Fibroblast of villous mesenchyme (primary cell): ENCODE measurements at regions not wholly inside any gene's neighbourhood (a gene's known extent, or its start where the extent isn't known, plus 50 kb on each side); places are given as distances from the start of the nearest gene placed in this dataset.

Experiments used
- DNase-seq: peaks from one replicate; pipeline ENCODE4 v3.0.0-alpha.2; 2010; ENCODE audit warnings: low read depth
- H3K4me3 ChIP-seq: 2 replicates; pipeline ENCODE4 v1.5.1; 2011; ENCODE audit warnings: low read depth, mild to moderate bottlenecking, low read length
- TF ChIP-seq, protein P1 (sequence below): IDR thresholded peaks from 2 replicates; pipeline ENCODE4 v1.5.1; 2012; ENCODE audit warnings: low read depth, mild to moderate bottlenecking, low read length; ENCODE audit not compliant: insufficient read depth

DNA sequence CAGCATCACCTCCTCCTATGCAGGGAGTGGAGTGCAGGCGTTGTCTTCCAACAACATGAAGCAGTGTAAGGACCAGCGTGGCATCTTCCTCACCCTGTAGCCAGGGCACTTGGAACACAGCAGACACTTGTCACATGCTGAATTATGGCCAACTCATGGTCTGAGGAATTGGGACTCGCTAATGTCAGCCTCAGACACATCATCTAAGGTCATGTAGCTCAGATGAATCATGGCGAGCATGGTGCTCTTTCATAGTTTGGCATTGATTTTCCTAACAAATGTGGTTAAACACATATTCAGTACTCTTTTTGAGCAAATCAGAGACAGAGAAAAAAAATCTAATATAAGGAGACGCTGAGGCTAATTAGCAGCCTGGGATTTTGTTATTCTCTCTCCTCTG lies 99.6 kb upstream of the SGCG start:
- no peak for DNase-seq
- H3K4me3 ChIP-seq: no peak overlapping the region

DNA sequence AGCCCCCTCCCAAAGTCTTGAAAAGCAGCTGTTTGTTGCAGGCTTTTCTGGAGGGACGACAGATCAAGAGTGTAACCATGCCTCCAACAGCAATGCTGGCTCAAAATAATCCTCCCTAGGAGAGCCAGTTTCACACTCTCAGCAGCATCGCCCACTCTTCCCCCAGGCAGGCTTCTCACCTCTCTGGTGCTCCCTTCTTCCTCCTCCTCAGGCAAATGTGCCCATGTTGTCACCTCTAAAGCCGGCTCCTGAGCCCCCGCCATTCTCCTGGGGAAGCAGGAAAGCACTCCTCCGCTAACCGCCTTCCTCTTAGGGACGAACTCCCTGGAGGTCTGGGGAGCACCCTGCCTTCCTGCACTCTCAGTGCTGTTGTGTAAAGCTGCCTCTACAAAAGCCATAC lies 98.9 kb upstream of the SGCG start:
- DNase-seq: no peak
- no peak overlapping the region for H3K4me3 ChIP-seq
- TF ChIP-seq, protein P1, sequence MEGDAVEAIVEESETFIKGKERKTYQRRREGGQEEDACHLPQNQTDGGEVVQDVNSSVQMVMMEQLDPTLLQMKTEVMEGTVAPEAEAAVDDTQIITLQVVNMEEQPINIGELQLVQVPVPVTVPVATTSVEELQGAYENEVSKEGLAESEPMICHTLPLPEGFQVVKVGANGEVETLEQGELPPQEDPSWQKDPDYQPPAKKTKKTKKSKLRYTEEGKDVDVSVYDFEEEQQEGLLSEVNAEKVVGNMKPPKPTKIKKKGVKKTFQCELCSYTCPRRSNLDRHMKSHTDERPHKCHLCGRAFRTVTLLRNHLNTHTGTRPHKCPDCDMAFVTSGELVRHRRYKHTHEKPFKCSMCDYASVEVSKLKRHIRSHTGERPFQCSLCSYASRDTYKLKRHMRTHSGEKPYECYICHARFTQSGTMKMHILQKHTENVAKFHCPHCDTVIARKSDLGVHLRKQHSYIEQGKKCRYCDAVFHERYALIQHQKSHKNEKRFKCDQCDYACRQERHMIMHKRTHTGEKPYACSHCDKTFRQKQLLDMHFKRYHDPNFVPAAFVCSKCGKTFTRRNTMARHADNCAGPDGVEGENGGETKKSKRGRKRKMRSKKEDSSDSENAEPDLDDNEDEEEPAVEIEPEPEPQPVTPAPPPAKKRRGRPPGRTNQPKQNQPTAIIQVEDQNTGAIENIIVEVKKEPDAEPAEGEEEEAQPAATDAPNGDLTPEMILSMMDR: no peak

More for the DNA sequence above, 99.6 kb upstream of the SGCG start:
- TF ChIP-seq, protein P1: no peak

DNA sequence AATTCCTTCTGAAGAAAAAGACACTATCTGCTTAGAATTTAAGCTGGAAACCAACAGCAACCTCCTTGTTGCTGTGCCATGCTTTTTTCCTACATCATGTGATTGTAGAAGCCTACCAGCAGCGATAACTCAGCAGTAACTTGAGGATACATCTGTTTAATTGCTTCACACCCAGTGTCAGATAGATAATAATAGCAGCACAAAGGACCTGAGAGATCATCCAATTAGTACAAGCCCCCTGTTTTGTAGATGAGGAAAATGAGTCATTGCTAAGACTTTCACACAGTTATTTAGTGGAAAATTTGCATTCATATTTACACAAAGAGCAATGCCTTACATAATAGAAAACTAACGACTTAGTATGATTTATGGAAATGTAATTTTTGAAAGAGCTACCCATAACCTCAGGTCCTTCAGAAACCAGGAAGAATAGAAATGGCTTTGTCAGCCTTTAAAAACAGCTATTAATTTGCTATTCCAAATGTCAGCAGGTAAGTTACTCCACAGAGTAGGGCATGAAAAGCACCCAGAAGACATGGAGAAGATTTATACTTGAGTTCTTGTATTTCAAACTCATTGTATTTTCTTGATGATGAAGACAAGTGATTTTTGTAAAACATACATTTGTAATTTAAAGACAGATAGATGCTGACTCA lies 93.7 kb upstream of the SGCG start:
- no peak overlapping the region for H3K4me3 ChIP-seq
- DNase-seq: no peak
- TF ChIP-seq, protein P1: no peak

DNA sequence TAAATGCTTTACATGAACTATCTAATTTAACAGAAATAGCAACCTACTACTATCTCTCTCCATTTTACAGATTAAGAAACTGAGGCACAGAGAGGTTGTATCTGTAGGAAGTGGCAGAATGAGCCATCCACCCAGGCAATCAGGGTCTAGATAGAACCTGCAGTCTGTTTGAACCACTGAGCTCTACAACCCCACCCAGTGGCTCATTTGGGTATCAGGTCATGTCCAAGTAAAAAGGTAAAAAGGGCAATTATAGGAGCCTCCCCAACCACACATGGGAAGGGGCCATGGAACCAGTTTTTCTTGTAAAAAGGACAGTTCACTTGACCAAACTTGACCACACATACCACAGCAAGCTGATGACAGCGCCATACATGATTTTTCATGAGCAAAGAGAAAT lies 92.9 kb upstream of the SGCG start:
- TF ChIP-seq, protein P1: peak; percentile 71
- peak; percentile 23 for DNase-seq
- no peak overlapping the region for H3K4me3 ChIP-seq

DNA sequence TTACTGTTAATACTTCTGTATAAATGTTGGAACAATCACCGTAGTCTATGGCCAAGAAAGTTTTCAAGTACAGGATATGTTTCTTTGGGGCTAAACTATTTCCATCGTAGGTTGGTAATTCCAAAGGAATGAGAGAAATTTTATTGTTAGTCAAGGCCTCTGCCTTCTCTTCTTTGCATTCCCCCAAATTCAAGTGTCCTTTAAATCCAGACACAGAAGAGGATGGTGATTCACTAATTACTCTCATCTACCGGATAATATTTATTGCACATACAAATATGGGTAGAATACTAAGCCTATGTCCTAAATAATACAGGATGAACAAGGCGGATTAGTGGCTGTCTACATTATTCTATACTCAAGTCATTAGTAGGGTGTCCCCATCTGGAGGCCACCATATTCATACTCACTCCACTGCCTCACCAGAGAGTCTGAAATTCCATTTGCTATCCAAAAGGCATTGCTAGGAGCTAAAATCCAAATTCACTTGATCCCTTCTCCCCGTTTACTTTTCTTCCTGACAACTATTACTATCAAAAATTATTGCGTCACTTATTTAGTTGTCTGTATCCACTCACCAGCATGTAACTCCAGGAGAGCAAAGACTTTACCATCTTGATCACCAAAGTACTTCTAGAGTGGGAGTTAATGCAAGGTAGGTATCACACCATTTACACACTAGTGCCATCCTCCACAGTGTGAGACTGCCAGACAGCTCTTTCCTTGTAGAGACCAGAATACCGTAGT lies 82.4 kb upstream of the SGCG start:
- TF ChIP-seq, protein P1: no peak
- DNase-seq: no peak
- H3K4me3 ChIP-seq: no peak overlapping the region

DNA sequence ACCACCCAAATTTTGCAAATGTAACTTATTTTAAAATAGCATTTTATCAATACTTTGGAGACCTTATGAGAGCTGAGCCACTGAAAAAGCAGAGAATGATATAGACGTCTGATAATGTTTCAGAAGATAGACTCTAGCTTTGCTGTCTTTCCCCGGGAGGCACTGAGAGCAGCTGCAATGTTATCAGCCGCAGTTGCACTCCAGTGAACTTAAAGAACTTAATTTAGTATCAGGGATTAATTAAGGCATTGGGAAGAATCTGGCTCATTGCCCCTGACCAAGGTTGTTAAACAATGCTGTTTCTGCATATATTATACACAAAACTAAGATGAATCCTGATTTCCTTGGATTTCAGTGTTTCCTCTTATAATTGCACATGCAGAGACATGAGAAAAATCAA lies 75.7 kb upstream of the SGCG start:
- TF ChIP-seq, protein P1: no peak
- no peak for DNase-seq
- no peak overlapping the region for H3K4me3 ChIP-seq

DNA sequence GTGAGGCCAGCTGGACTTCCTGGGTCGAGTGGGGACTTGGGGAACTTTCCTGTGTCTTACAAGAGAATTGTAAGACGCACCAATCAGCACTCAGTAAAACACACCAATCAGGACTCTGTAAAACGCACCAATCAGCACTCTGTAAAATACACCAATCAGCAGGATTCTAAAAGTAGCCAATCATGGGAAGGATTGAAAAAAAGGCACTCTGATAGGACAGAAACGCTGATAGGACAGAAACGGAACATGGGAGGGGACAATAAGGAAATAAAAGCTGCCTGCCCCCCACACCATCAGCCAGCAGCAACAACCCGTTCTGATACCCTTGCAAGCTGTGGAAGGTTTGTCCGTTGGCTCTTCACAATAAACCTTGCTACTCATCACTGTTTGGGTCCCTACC lies 73.1 kb upstream of the SGCG start:
- H3K4me3 ChIP-seq: no peak overlapping the region
- no peak for DNase-seq
- TF ChIP-seq, protein P1: no peak
